Prostate gland (tissue), 2 donors: ENCODE measurements at regions not wholly inside any gene's neighbourhood (a gene's known extent, or its start where the extent isn't known, plus 50 kb on each side); places are given as distances from the start of the nearest gene placed in this dataset.

Experiments
- DNase-seq: peaks from one replicate; pipeline ENCODE4 v3.0.0-alpha.2; 2019; ENCODE audit warnings: low spot score
- H3K27ac ChIP-seq, 2 donors: fragments of 200-600 bp; sonication (generic); 2 replicates each; pipeline ENCODE4 v1.5.1; 2017 to 2019
- H3K27me3 ChIP-seq: fragments of 200-600 bp; sonication (generic); replicated peaks from 2 replicates; pipeline ENCODE4 v1.5.1; 2019; ENCODE audit not compliant: insufficient read depth
- H3K36me3 ChIP-seq, 2 donors: fragments of 200-600 bp; sonication (generic); 1 replicate in 1 of 2; 2 replicates in 1 of 2; pipeline versions ENCODE4 v1.5.1 to v1.8.1; 2017 to 2019
- H3K4me1 ChIP-seq: fragments of 200-600 bp; sonication (generic); replicated peaks from 2 replicates; pipeline ENCODE4 v1.5.1; 2019
- H3K4me3 ChIP-seq, 2 donors: fragments of 200-600 bp; sonication (generic); 2 replicates each; pipeline ENCODE4 v1.5.1; 2017 to 2019
- H3K9me3 ChIP-seq: fragments of 200-600 bp; sonication (generic); 2 replicates; pipeline ENCODE4 v1.5.1; 2017
- CTCF ChIP-seq, 4 experiments: fragments of 200-600 bp in 2 of 4; fragments of 450-650 bp in 2 of 4; sonication (generic) in 2 of 4; IDR thresholded peaks; 1 replicate in 3 of 4; 2 replicates in 1 of 4; pipeline ENCODE4 v1.5.1; 2016 to 2019; ENCODE audit warnings: antibody characterized with exemption in 4 of 4, mild to moderate bottlenecking in 2 of 4, moderate library complexity in 2 of 4
- POLR2A ChIP-seq: fragments of 450-650 bp; IDR thresholded peaks from one replicate; pipeline ENCODE4 v1.6.1; 2016; ENCODE audit warnings: antibody characterized with exemption, mild to moderate bottlenecking
- POLR2AphosphoS5 ChIP-seq: sonication (generic); formaldehyde crosslinking; IDR thresholded peaks from one replicate; pipeline ENCODE4 v1.6.1; 2017; ENCODE audit warnings: antibody characterized with exemption
- WGBS: methylation state at CpG from one replicate; pipeline ENCODE4 v1.1.5; 2018; 5-methylcytosine and 5-hydroxymethylcytosine counted together
- intact Hi-C: fragments of 100-400 bp; cut with DNase I; formaldehyde crosslinking; loops from one replicate; pipeline ENCODE4 v1.14.2; 2022

GRCh38 chr2:236879416-236879963 is 206.2 kb upstream of the COPS8 start:
- Histone ChIP-seq H3K36me3 (no peaks in the 10 kb centered on the region), H3K4me1 (peaks cover 3% of the 10 kb centered on the region), H3K27ac (no peak overlapping the region), H3K4me3 (no peak overlapping the region), H3K9me3 (no peaks in the 10 kb centered on the region), H3K27me3 (no peaks in the 10 kb centered on the region)
- TF ChIP-seq POLR2AphosphoS5 (no peak), POLR2A (no peak)
- DNase-seq = no peak
- WGBS = 69% methylated on average over 3 of the region's 3 CpGs
- intact Hi-C loops = no loop called here

GRCh38 chr2:236882074-236882473 is 203.6 kb upstream of the COPS8 start:
- WGBS = 38% methylated on average over 2 of the region's 2 CpGs
- TF ChIP-seq CTCF (IDR thresholded peaks at IDR 0.05) = no peak
- DNase-seq = no peak
- intact Hi-C loops = no loop called here
- no peaks in the 10 kb centered on the region for H3K27me3 ChIP-seq
- no peak overlapping the region for H3K27ac ChIP-seq
- H3K36me3 ChIP-seq = no peaks in the 10 kb centered on the region
- no peak overlapping the region for H3K4me3 ChIP-seq
- no peaks in the 10 kb centered on the region for H3K9me3 ChIP-seq
- no peaks in the 10 kb centered on the region for H3K4me1 ChIP-seq

- 90% methylated on average over 7 of the region's 7 CpGs for WGBS
- H3K4me3 ChIP-seq = no peak overlapping the region
- H3K36me3 ChIP-seq = no peaks in the 10 kb centered on the region
- no peaks in the 10 kb centered on the region for H3K27me3 ChIP-seq
- no peak for DNase-seq
- H3K4me1 ChIP-seq = no peaks in the 10 kb centered on the region
- H3K27ac ChIP-seq = no peak overlapping the region
- TF ChIP-seq POLR2AphosphoS5 (no peak), POLR2A (no peak)
- no peaks in the 10 kb centered on the region for H3K9me3 ChIP-seq
- intact Hi-C loops = no loop called here
Observed at GRCh38 chr2:236882930-236883329, 202.8 kb upstream of the COPS8 start.

- WGBS = 93% methylated on average over 1 of the region's 1 CpG
- Histone ChIP-seq H3K4me3 (no peak overlapping the region), H3K9me3 (no peaks in the 10 kb centered on the region), H3K27me3 (no peaks in the 10 kb centered on the region), H3K4me1 (no peaks in the 10 kb centered on the region), H3K36me3 (no peaks in the 10 kb centered on the region), H3K27ac (no peak overlapping the region)
- intact Hi-C loops = no loop called here
- DNase-seq = no peak
- no peak for TF ChIP-seq CTCF (IDR thresholded peaks at IDR 0.05)
Observed at GRCh38 chr2:236883819-236884218, 201.9 kb upstream of the COPS8 start.

- 70% methylated on average over 5 of the region's 5 CpGs for WGBS
- Histone ChIP-seq H3K4me1 (no peaks in the 10 kb centered on the region), H3K27me3 (no peaks in the 10 kb centered on the region), H3K27ac (no peak overlapping the region), H3K9me3 (no peaks in the 10 kb centered on the region), H3K36me3 (no peaks in the 10 kb centered on the region), H3K4me3 (no peak overlapping the region)
- no peak for DNase-seq
- intact Hi-C loops = no loop called here
- TF ChIP-seq POLR2A (no peak), POLR2AphosphoS5 (no peak), CTCF (IDR thresholded peaks at IDR 0.05) (no peak)
Observed at GRCh38 chr2:236884569-236885175, 201.0 kb upstream of the COPS8 start.

- no peaks in the 10 kb centered on the region for H3K9me3 ChIP-seq
- DNase-seq = no peak
- H3K27ac ChIP-seq = no peak overlapping the region
- intact Hi-C loops = no loop called here
- no peaks in the 10 kb centered on the region for H3K27me3 ChIP-seq
- TF ChIP-seq POLR2A (no peak), POLR2AphosphoS5 (no peak), CTCF (IDR thresholded peaks at IDR 0.05) (no peak)
- H3K36me3 ChIP-seq = no peaks in the 10 kb centered on the region
- H3K4me1 ChIP-seq = no peaks in the 10 kb centered on the region
- no peak overlapping the region for H3K4me3 ChIP-seq
- 97% methylated on average over 8 of the region's 8 CpGs for WGBS
Observed at GRCh38 chr2:236886456-236886855, 199.2 kb upstream of the COPS8 start.
